ENCODE measurements at regions not wholly inside any gene's neighbourhood (a gene's known extent, or its start where the extent isn't known, plus 50 kb on each side); places are given as distances from the start of the nearest gene placed in this dataset.

GRCh38 chr1:22262583-22262982, 119.7 kb upstream of the WNT4 start:
- TF ChIP-seq POLR2A (IDR thresholded peaks at IDR 0.05) (no peak), CTCF (IDR thresholded peaks at IDR 0.05) (no peak)
